Peyer's patch (tissue), 4 donors: ENCODE measurements at regions not wholly inside any gene's neighbourhood (a gene's known extent, or its start where the extent isn't known, plus 50 kb on each side); places are given as distances from the start of the nearest gene placed in this dataset.

Experiments
- POLR2A ChIP-seq, 2 donors: fragments of 450-650 bp; IDR thresholded peaks; one replicate each; pipeline ENCODE4 v1.5.1; 2017; ENCODE audit warnings: antibody characterized with exemption in 2 of 2, mild to moderate bottlenecking in 2 of 2, moderate library complexity in 2 of 2
- TF ChIP-seq, protein P1 (sequence below), 6 experiments: fragments of 450-650 bp in 4 of 6; fragments of 200-600 bp in 2 of 6; sonication (generic) in 1 of 6; IDR thresholded peaks; one replicate each; pipeline ENCODE4 v1.5.1; 2017 to 2019; ENCODE audit warnings: antibody characterized with exemption in 6 of 6, mild to moderate bottlenecking in 3 of 6, moderate library complexity in 1 of 6

DNA sequence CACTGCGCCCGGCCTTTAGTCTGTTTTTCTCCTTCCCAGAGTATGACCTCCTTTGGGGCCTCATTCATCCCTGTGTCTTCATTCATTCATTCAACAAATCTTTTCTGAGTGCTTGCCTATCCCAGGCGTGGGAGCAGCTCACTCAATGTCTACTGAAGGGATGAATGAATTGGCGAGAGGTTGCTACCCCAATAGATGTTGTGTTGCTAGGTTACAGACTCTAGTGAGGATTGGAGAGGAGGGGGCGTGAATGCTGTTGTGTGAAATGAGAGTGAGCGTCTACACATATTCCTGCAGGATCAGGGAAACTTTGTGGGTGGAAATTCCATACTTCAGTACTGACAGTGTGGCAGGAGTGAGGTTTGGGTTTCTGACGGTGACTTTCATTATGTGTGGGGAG is 55.5 kb upstream of the EP300 start:
- no peak for TF ChIP-seq POLR2A (IDR thresholded peaks at IDR 0.05)
- TF ChIP-seq, protein P1, sequence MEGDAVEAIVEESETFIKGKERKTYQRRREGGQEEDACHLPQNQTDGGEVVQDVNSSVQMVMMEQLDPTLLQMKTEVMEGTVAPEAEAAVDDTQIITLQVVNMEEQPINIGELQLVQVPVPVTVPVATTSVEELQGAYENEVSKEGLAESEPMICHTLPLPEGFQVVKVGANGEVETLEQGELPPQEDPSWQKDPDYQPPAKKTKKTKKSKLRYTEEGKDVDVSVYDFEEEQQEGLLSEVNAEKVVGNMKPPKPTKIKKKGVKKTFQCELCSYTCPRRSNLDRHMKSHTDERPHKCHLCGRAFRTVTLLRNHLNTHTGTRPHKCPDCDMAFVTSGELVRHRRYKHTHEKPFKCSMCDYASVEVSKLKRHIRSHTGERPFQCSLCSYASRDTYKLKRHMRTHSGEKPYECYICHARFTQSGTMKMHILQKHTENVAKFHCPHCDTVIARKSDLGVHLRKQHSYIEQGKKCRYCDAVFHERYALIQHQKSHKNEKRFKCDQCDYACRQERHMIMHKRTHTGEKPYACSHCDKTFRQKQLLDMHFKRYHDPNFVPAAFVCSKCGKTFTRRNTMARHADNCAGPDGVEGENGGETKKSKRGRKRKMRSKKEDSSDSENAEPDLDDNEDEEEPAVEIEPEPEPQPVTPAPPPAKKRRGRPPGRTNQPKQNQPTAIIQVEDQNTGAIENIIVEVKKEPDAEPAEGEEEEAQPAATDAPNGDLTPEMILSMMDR (IDR thresholded peaks at IDR 0.05): no peak
